Effector CD8-positive, alpha-beta T cell (primary cell): ENCODE measurements at regions not wholly inside any gene's neighbourhood (a gene's known extent, or its start where the extent isn't known, plus 50 kb on each side); places are given as distances from the start of the nearest gene placed in this dataset.

Experiments used
- DNase-seq: peaks from one replicate; lab custom pipeline; 2025; lab: John Stamatoyannopoulos, UW

DNA sequence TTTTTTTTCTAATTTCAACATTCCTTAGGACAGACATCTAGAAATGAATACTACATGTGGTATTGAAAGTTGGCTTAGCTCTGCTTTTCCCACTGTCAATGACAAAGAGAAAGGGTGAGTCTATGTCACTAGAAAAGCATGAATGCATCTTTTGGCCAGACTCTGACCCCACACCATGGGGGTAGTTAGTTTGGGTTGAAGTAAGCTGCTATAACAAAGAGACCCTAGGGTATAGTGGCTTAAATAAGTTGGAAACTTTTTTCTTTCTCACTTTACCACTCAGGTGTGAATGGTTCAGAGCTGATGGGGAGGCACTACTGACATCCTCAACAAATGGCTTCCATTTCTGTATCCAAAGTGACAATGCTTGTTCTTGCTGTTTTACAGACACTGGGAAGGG lies 161.5 kb downstream of the DLEU7 start:
- DNase-seq = no peak

GRCh38 chr13:50682966-50683365 lies 160.5 kb downstream of the DLEU7 start:
- DNase-seq = no peak

- no peak for DNase-seq
Observed at GRCh38 chr13:50684366-50684765, 159.1 kb downstream of the DLEU7 start.

- DNase-seq = no peak
Observed at GRCh38 chr13:50685491-50685890, 158.0 kb downstream of the DLEU7 start.

DNA sequence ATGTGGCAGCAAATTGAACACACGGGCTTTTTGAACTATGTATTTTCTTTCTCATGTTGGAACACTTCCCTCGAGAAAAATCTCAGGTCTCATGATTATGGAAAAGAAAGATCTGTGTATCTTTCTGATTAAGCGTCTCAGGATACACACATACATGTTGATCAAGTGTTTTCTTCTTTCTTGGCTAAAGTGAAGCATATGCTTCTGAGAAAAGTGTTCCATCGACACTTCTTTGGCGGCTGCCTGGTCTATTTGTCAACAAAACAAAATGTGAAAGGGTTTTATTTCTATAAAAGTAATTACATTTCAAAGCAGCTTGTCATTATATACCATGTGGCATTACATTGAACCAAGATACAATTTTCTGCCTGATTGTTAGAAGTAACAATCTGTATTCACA lies 157.5 kb downstream of the DLEU7 start:
- no peak for DNase-seq

DNA sequence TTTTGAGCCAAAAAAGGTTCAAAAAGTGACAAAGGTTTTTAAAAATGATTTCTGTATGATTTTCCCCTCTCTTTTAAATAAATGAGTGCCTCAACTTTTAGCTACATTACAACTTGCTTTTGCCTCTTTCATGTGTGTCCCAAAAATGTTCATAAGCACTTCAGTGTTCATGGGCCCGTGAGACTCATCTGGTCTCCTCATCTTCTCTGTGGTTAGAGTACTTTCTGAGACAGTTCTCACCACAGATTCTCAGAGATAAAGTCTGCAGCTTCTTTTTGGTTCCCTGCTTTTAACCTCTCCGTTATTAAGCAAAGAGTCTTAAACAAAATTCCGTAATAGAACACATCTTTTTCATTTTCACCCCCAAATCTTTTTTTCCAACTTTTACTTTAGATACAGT lies 156.9 kb downstream of the DLEU7 start:
- no peak for DNase-seq

DNA sequence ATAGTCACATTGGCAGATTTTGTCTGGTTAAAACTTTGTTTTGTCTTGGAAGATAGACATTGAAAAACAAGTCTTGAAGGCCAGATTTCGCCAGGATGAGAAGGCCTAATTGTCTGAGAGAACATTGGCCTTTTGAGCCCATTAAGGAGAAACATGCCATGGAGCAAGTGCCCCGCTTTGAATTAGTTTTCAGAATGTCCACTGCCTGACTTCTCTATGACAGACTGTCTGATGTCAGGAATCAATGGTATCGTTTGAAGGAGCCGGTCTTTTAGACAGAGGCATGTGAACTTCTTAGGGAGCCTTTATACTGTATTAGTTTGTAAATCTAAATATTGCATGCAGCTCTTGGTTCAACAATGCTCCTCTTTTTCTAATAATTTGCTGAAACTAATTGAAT lies 155.9 kb downstream of the DLEU7 start:
- no peak for DNase-seq

- DNase-seq = no peak
Observed at GRCh38 chr13:50690006-50690405, 153.5 kb downstream of the DLEU7 start.

GRCh38 chr13:50691176-50691680 lies 152.3 kb downstream of the DLEU7 start:
- no peak for DNase-seq

GRCh38 chr13:50691681-50692263 lies 151.7 kb downstream of the DLEU7 start:
- no peak for DNase-seq

GRCh38 chr13:50692396-50692915 lies 151.0 kb downstream of the DLEU7 start:
- no peak for DNase-seq

DNA sequence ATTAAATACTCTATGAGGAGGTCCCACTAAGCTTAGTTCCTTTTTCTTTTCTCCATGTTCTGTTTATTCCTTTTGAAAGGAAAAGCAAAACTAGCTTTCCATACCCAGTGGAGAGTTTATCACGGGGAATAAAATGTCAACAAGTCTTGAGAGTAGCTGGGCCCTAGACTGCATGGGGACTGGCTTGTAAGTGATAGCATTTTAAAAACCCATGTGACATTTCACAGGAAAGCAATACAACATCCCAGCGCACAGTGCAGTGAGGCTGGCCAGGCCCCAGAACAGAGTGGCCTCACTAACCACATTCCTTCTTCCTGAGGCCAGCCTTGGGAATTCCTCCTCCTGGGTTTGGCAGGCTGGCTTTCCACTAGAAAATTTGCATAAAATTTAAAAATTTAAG lies 149.8 kb downstream of the DLEU7 start:
- no peak for DNase-seq

- no peak for DNase-seq
Observed at GRCh38 chr13:50697746-50698539, 145.5 kb downstream of the DLEU7 start.

DNA sequence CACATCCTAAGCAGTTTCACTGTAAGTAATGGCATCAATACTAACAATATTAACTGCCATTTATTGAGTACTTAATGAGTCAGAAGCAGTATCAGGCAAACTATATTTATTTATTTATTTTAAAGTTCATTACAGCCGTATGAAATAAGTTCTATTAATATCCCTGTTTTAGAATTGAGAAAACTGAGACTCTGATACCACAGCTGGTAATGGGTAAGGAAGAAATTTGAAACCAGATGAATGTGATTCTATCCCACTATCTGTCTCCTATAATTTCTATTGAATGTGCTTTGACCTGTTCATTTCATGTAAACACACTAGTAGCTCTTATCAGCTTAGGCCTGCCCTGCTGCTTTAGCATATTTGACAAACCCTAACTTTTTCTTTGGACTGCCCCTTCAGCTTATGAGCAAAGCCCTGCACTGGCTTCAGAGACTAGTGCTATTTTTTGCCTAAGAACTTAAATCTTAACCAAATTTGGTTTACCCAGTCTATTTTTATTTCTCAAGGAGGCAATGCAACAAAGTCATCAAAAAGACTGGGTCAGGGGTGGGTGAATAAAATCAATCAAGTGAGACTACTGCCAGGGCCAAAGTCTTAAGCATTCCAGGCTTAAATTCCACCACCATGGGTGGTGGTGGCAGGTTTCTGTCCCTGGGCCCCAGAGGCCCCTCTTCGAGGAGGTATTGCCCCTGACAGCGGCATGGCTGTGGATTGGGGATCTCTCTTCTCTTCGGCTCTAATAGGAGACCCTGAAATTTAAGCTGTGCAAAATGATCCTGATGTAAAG lies 143.4 kb downstream of the DLEU7 start:
- no peak for DNase-seq

GRCh38 chr13:50700664-50701305 lies 142.7 kb downstream of the DLEU7 start:
- no peak for DNase-seq

DNA sequence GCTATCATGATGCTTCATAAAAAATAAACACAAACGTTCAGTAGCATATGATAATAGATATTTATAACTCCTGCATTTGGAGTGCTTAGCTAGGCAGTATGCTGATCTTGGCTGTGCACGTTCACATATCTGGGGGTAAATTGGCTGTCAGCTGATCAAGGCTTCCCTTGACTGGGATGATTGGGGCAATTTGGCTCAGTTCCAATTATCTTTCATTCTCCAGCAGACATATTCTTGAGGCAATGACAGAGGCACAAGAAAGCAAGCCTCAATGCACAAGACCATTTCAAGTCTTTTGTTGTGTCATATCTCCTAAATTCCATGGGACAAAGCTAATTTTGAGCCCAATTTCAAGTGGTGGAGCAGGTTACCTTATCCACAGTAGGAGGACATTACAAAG lies 142.0 kb downstream of the DLEU7 start:
- no peak for DNase-seq

DNA sequence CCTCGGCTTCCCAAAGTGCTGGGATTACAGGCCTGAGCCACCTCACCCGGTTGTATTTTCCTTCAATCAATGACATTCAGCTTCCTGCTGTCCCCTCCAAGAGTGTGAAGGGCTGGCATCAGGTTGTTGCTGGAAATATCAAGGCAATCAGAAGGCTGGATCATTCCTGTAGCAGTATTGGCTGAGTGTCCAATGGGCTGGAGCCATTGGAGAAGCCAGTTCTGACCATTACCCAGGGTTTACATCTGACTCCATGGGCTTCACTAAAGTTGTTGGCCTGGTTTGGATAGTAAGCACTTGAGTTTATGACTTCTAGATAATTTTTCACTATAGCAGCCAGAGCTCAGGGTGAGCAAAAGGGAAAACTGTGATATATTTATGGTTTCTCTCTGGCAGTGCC lies 137.0 kb downstream of the DLEU7 start:
- no peak for DNase-seq

DNA sequence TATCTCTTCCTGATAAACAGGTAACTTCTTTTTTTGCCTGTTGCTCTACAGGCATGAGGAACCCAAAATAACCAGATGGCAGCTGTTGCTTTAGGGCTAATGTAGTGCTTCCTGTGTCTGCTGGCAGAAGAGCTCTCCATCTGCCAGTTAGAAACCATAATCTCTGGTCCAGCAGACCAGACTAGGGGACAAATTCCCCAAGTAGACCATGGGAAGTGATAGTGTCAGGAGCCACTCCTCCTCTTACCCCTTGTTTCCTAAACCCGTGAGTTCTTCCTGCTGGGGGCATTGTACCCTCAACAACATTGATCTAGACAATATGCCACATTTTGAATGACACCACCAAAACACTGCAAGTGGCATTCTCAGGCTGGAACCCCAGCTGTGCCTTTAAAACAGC lies 135.9 kb downstream of the DLEU7 start:
- no peak for DNase-seq

DNA sequence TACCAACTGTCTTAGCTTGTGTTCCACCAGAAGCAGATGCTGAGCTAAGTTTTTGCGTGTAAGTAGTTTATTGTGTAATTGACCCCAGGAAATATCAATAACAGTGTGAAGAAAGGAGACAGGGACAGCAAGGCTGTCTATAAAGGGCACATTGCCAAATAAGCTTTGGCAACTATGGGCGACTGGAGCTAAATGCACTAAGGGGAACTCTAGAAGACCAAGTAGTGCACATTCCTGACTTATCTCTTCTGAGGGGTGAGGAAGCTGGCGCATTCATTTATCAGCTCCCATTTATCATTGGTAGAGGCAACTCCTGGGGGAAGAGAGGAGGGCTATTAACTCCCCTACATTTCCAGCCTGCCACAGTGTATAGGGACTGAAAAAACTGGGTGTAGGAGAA lies 135.0 kb downstream of the DLEU7 start:
- DNase-seq = no peak

DNA sequence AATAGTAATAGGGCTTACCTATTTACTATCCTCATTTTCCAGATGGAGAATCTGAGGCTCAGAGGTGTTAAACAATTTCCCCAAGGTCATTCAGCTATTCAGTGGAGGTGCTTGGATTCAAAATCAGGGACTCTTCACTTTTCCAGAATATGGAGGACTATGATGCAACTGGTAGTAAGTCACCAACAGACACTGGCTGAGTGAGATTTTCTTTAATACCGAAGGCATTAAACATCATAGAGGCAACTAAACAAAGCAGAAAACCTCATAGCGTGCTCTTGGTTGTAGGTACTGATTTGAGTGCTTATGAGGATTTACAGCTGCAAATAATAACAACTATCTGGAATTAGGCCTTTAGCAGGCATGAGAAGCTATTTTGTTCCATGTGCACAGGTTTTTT lies 134.4 kb downstream of the DLEU7 start:
- no peak for DNase-seq

DNA sequence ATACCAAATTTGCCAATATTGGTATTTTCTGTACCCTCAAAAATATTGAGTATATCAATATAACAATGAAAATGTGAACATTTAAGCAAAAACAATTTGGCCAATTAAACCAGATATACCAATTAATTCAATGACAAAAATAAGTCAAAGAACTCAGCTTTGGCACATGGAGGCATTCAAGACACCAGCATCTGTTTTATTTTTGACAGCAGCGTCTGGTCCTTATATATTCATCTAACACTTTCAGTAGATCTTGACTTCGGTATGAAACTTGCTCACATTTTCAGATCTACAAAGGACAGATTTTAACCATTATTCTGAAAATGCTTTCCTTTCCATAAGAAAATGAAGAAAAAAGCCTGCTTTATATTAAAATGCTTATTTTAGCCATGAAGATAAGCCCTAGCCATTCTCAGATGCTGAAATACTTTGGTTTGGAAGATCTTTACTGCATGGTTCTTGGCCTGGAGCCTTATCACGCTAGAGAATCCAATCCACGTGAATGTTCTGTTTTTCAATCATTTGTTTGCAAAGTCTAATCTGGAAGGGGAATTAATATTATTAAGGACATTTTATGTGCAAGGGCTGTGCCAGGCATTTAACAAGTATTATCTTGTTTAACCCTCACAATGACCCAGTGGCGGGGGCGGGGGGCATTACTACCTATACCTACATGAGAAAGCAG lies 132.2 kb downstream of the DLEU7 start:
- no peak for DNase-seq

DNA sequence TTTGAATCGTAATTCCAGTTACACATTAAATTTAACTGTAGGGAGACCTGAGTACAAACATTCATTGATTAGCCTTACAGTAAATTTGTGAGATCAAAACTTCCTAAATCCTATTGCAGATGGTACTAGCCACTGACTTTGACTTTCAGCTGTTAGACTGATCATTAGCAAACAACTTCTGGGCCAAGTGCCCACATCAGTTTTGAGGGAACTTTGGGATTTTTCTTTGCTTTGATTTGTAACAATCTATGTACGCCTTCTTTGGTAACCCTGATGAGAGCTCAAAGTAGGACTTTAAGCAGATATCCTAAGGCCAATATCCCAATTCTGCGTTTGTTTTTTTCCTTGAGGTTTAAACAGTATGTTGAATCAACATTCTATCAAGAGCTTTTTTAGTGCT lies 131.5 kb downstream of the DLEU7 start:
- no peak for DNase-seq
